ENCODE measurements at regions not wholly inside any gene's neighbourhood (a gene's known extent, or its start where the extent isn't known, plus 50 kb on each side); places are given as distances from the start of the nearest gene placed in this dataset.

DNA sequence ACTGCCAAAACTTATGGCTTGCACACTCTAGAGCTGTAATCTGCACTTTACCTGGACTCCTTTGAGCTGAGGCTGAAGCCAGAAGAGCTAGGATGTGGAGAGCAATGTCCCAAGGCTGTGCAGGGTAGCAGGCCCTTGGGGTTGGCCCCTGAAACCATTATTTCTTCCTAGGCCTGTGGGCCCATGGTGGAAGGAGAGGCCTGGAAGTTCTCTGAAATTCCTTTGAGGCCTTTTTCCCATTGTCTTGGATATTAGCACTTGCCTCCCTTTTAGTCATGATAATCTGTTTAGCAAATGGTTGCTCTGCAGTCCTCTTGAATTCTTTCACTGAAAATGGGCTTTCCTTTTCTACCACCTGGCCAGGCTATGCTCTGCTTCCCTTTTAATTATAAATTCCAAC is 102.0 kb upstream of the SGO1 start:
- TF ChIP-seq, protein P1, sequence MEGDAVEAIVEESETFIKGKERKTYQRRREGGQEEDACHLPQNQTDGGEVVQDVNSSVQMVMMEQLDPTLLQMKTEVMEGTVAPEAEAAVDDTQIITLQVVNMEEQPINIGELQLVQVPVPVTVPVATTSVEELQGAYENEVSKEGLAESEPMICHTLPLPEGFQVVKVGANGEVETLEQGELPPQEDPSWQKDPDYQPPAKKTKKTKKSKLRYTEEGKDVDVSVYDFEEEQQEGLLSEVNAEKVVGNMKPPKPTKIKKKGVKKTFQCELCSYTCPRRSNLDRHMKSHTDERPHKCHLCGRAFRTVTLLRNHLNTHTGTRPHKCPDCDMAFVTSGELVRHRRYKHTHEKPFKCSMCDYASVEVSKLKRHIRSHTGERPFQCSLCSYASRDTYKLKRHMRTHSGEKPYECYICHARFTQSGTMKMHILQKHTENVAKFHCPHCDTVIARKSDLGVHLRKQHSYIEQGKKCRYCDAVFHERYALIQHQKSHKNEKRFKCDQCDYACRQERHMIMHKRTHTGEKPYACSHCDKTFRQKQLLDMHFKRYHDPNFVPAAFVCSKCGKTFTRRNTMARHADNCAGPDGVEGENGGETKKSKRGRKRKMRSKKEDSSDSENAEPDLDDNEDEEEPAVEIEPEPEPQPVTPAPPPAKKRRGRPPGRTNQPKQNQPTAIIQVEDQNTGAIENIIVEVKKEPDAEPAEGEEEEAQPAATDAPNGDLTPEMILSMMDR (IDR thresholded peaks at IDR 0.05) = no peak
- no peak for TF ChIP-seq MAZ (IDR thresholded peaks at IDR 0.05; ENCODE audit: borderline replicate concordance, low read depth, low read length)
- TF ChIP-seq, protein P2, sequence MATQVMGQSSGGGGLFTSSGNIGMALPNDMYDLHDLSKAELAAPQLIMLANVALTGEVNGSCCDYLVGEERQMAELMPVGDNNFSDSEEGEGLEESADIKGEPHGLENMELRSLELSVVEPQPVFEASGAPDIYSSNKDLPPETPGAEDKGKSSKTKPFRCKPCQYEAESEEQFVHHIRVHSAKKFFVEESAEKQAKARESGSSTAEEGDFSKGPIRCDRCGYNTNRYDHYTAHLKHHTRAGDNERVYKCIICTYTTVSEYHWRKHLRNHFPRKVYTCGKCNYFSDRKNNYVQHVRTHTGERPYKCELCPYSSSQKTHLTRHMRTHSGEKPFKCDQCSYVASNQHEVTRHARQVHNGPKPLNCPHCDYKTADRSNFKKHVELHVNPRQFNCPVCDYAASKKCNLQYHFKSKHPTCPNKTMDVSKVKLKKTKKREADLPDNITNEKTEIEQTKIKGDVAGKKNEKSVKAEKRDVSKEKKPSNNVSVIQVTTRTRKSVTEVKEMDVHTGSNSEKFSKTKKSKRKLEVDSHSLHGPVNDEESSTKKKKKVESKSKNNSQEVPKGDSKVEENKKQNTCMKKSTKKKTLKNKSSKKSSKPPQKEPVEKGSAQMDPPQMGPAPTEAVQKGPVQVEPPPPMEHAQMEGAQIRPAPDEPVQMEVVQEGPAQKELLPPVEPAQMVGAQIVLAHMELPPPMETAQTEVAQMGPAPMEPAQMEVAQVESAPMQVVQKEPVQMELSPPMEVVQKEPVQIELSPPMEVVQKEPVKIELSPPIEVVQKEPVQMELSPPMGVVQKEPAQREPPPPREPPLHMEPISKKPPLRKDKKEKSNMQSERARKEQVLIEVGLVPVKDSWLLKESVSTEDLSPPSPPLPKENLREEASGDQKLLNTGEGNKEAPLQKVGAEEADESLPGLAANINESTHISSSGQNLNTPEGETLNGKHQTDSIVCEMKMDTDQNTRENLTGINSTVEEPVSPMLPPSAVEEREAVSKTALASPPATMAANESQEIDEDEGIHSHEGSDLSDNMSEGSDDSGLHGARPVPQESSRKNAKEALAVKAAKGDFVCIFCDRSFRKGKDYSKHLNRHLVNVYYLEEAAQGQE (IDR thresholded peaks at IDR 0.05) = no peak
- TF ChIP-seq POLR2A (IDR thresholded peaks at IDR 0.05; ENCODE audit: low read length) = no peak
- TF ChIP-seq, protein P3, sequence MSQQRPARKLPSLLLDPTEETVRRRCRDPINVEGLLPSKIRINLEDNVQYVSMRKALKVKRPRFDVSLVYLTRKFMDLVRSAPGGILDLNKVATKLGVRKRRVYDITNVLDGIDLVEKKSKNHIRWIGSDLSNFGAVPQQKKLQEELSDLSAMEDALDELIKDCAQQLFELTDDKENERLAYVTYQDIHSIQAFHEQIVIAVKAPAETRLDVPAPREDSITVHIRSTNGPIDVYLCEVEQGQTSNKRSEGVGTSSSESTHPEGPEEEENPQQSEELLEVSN (IDR thresholded peaks at IDR 0.05; ENCODE audit: borderline replicate concordance, low read depth) = no peak
- no peak for TF ChIP-seq MAFK (IDR thresholded peaks at IDR 0.05; ENCODE audit: partially characterized antibody)
- TF ChIP-seq EP300 (IDR thresholded peaks at IDR 0.05) = no peak
- TF ChIP-seq, protein P4, sequence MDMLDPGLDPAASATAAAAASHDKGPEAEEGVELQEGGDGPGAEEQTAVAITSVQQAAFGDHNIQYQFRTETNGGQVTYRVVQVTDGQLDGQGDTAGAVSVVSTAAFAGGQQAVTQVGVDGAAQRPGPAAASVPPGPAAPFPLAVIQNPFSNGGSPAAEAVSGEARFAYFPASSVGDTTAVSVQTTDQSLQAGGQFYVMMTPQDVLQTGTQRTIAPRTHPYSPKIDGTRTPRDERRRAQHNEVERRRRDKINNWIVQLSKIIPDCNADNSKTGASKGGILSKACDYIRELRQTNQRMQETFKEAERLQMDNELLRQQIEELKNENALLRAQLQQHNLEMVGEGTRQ (IDR thresholded peaks at IDR 0.05) = no peak
- TF ChIP-seq, protein P5, sequence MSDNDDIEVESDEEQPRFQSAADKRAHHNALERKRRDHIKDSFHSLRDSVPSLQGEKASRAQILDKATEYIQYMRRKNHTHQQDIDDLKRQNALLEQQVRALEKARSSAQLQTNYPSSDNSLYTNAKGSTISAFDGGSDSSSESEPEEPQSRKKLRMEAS (IDR thresholded peaks at IDR 0.05) = no peak
- no peak for TF ChIP-seq BHLHE40 (IDR thresholded peaks at IDR 0.05; ENCODE audit: low read depth, low read length)
- no peak for TF ChIP-seq KDM1A (IDR thresholded peaks at IDR 0.05; ENCODE audit: low read depth)
- TF ChIP-seq NR3C1 (IDR thresholded peaks at IDR 0.05) = no peak
- TF ChIP-seq PHF8 (IDR thresholded peaks at IDR 0.05; ENCODE audit: borderline replicate concordance, low read depth) = no peak

Measured in A549 (cell line).